GM12891 (cell line): ENCODE measurements at regions not wholly inside any gene's neighbourhood (a gene's known extent, or its start where the extent isn't known, plus 50 kb on each side); places are given as distances from the start of the nearest gene placed in this dataset.

ENCODE experiments used
- POLR2A ChIP-seq: IDR thresholded peaks from 2 replicates; pipeline ENCODE4 v1.6.1; 2011; ENCODE audit warnings: low read depth, low read length, control low read depth
- POLR2AphosphoS5 ChIP-seq: IDR thresholded peaks from 2 replicates; pipeline ENCODE4 v1.6.1; 2011; ENCODE audit warnings: low read depth, low read length, control low read depth
- POU2F2 ChIP-seq: IDR thresholded peaks from 2 replicates; pipeline ENCODE4 v1.6.1; 2011; ENCODE audit warnings: low read depth, mild to moderate bottlenecking, control low read depth, low read length, moderate library complexity
- TAF1 ChIP-seq: IDR thresholded peaks from 2 replicates; pipeline ENCODE4 v1.6.1; 2011; ENCODE audit warnings: low read depth, low read length, control low read depth

DNA sequence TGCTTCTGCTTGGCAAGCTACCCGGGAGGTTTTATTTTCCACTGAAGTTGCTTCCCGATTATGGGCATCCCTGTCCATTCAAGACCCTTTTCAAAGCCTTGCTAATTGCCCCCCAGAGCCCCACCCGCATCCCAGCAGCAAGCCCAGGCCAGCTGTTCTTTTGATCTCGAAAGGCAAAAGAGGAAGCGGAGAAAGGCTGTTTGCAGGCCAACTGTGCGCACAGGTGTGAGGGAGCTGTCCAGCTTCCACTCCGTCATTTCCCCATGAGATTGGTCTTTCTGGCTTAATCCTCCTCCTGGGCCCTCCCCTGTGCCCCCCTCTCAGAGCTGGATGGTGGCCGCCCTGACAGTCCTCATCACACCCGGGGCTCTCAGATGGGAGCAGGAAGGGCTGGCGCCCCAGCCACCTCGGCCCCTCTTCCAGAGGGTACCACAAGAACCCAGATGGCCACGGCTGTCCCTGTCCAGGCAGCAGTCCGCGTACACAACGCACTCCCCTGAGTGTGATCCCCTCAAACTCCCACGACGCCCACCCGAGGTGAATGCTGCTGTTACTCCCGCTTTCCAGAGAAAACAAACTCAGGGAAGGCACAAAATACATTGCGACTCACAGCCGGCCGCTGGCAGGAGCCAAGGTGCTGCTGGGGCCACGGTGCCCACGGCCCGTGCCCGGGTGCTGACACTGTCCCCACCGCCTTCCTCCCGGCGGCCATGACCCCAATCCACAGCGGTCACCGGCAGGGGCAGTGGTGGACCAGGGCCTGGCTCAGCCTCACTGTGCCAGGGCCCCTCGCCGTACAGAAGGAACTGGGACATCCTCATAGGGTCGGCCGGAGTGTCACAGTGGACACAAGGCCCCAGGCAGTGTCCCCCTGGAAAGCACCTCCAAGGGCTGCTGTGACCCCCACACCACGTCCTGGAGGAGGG lies 121.9 kb downstream of the CRYAA start:
- TF ChIP-seq POLR2A (no peak), POLR2AphosphoS5 (no peak), TAF1 (no peak), POU2F2 (no peak)
